ES-I3 (cell line): ENCODE measurements at regions not wholly inside any gene's neighbourhood (a gene's known extent, or its start where the extent isn't known, plus 50 kb on each side); places are given as distances from the start of the nearest gene placed in this dataset.

Experiments used
- H3K36me3 ChIP-seq: 2 replicates; pipeline ENCODE4 v1.6.1; 2013; ENCODE audit warnings: mild to moderate bottlenecking, low read length, control low read depth, moderate library complexity; ENCODE audit not compliant: insufficient read depth
- H3K4me1 ChIP-seq: 2 replicates; pipeline ENCODE4 v1.6.1; 2013; ENCODE audit warnings: mild to moderate bottlenecking, control low read depth, low read length; ENCODE audit not compliant: insufficient read depth
- H3K9ac ChIP-seq: 2 replicates; pipeline ENCODE4 v1.6.1; 2013; ENCODE audit warnings: low read depth, mild to moderate bottlenecking, low read length, moderate library complexity
- H3K9me3 ChIP-seq: 2 replicates; pipeline ENCODE4 v1.6.1; 2013; ENCODE audit warnings: mild to moderate bottlenecking, low read length, moderate library complexity; ENCODE audit not compliant: control insufficient read depth, insufficient read depth

- Histone ChIP-seq H3K9ac (no peak overlapping the region), H3K9me3 (no peaks in the 10 kb centered on the region), H3K4me1 (no peaks in the 10 kb centered on the region; the same call in 1 of the 2 replicates), H3K36me3 (no peaks in the 10 kb centered on the region)
These were observed 605.0 kb upstream of the RAB6C start for GRCh38 chr2:129374452-129374851.

GRCh38 chr2:129375632-129376425 lies 603.6 kb upstream of the RAB6C start:
- Histone ChIP-seq H3K4me1 (no peaks in the 10 kb centered on the region; the same call in 1 of the 2 replicates), H3K9ac (no peak overlapping the region), H3K36me3 (no peaks in the 10 kb centered on the region), H3K9me3 (no peaks in the 10 kb centered on the region)

GRCh38 chr2:129376426-129377077 lies 602.9 kb upstream of the RAB6C start:
- no peaks in the 10 kb centered on the region for H3K36me3 ChIP-seq

GRCh38 chr2:129377078-129377469 lies 602.4 kb upstream of the RAB6C start:
- Histone ChIP-seq H3K36me3 (no peaks in the 10 kb centered on the region), H3K9ac (no peak overlapping the region), H3K4me1 (no peaks in the 10 kb centered on the region; the same call in 1 of the 2 replicates), H3K9me3 (no peaks in the 10 kb centered on the region)

More at GRCh38 chr2:129376426-129377077, 602.9 kb upstream of the RAB6C start:
- H3K9me3 ChIP-seq, result no peaks in the 10 kb centered on the region
- H3K4me1 ChIP-seq, result no peaks in the 10 kb centered on the region; the same call in 1 of the 2 replicates
- H3K9ac ChIP-seq, result no peak overlapping the region

- Histone ChIP-seq H3K4me1 (no peaks in the 10 kb centered on the region; the same call in 1 of the 2 replicates), H3K9me3 (no peaks in the 10 kb centered on the region), H3K9ac (no peak overlapping the region), H3K36me3 (no peaks in the 10 kb centered on the region)
These were observed 601.3 kb upstream of the RAB6C start for GRCh38 chr2:129378186-129378585.

GRCh38 chr2:129379411-129379810 lies 600.1 kb upstream of the RAB6C start:
- H3K9ac ChIP-seq, result no peak overlapping the region
- no peaks in the 10 kb centered on the region for H3K36me3 ChIP-seq
- no peaks in the 10 kb centered on the region; the same call in 1 of the 2 replicates for H3K4me1 ChIP-seq
- H3K9me3 ChIP-seq, result no peaks in the 10 kb centered on the region

GRCh38 chr2:129381789-129382188 lies 597.7 kb upstream of the RAB6C start:
- Histone ChIP-seq H3K36me3 (no peaks in the 10 kb centered on the region), H3K9me3 (no peaks in the 10 kb centered on the region), H3K4me1 (no peaks in the 10 kb centered on the region), H3K9ac (no peak overlapping the region)

GRCh38 chr2:129388870-129389269 lies 590.6 kb upstream of the RAB6C start:
- no peak overlapping the region for H3K9ac ChIP-seq
- H3K36me3 ChIP-seq, result no peaks in the 10 kb centered on the region
- no peaks in the 10 kb centered on the region for H3K9me3 ChIP-seq
- no peaks in the 10 kb centered on the region for H3K4me1 ChIP-seq

GRCh38 chr2:129393816-129394215 lies 585.6 kb upstream of the RAB6C start:
- H3K4me1 ChIP-seq, result peaks cover 5% of the 10 kb centered on the region; the same call in 1 of the 2 replicates
- no peaks in the 10 kb centered on the region for H3K9me3 ChIP-seq
- no peaks in the 10 kb centered on the region for H3K36me3 ChIP-seq
- H3K9ac ChIP-seq, result no peak overlapping the region

GRCh38 chr2:129396980-129397599 lies 582.4 kb upstream of the RAB6C start:
- H3K4me1 ChIP-seq, result peaks cover 5% of the 10 kb centered on the region; the same call in 1 of the 2 replicates
- H3K9ac ChIP-seq, result no peak overlapping the region
- no peaks in the 10 kb centered on the region for H3K9me3 ChIP-seq

GRCh38 chr2:129400826-129401225 lies 578.6 kb upstream of the RAB6C start:
- Histone ChIP-seq H3K9me3 (no peaks in the 10 kb centered on the region), H3K9ac (no peak overlapping the region), H3K36me3 (no peaks in the 10 kb centered on the region), H3K4me1 (peaks cover 5% of the 10 kb centered on the region; the same call in 1 of the 2 replicates)

More at GRCh38 chr2:129396980-129397599, 582.4 kb upstream of the RAB6C start:
- H3K36me3 ChIP-seq, result no peaks in the 10 kb centered on the region

GRCh38 chr2:129402076-129402475 lies 577.4 kb upstream of the RAB6C start:
- no peak overlapping the region for H3K9ac ChIP-seq

GRCh38 chr2:129404000-129404685 lies 575.3 kb upstream of the RAB6C start:
- H3K9me3 ChIP-seq, result no peaks in the 10 kb centered on the region
- no peaks in the 10 kb centered on the region for H3K4me1 ChIP-seq
- H3K36me3 ChIP-seq, result no peaks in the 10 kb centered on the region
- H3K9ac ChIP-seq, result no peak overlapping the region

More at GRCh38 chr2:129402076-129402475, 577.4 kb upstream of the RAB6C start:
- Histone ChIP-seq H3K4me1 (peaks cover under 1% of the 10 kb centered on the region; the same call in 1 of the 2 replicates), H3K36me3 (no peaks in the 10 kb centered on the region), H3K9me3 (no peaks in the 10 kb centered on the region)

- Histone ChIP-seq H3K9me3 (no peaks in the 10 kb centered on the region; the same call in 1 of the 2 replicates), H3K9ac (no peak overlapping the region), H3K4me1 (no peaks in the 10 kb centered on the region), H3K36me3 (no peaks in the 10 kb centered on the region)
These were observed 570.9 kb upstream of the RAB6C start for GRCh38 chr2:129408570-129408969.
